AG04449 (cell line): ENCODE measurements at regions not wholly inside any gene's neighbourhood (a gene's known extent, or its start where the extent isn't known, plus 50 kb on each side); places are given as distances from the start of the nearest gene placed in this dataset.

ENCODE experiments used
- CTCF ChIA-PET: fragments of 350-600 bp; formaldehyde crosslinking; extraction: SDS; loops from one replicate; lab custom pipeline; 2021; ENCODE audit warnings: antibody characterized with exemption; lab: Yijun Ruan, JAX
- POLR2A ChIA-PET: fragments of 400-600, 350-600 bp; formaldehyde crosslinking; extraction: SDS; loops from one replicate; lab custom pipeline; 2020; ENCODE audit warnings: antibody characterized with exemption, inconsistent platforms; lab: Yijun Ruan, JAX
- DNase-seq: peaks from one replicate; pipeline ENCODE4 v3.0.0-alpha.2; 2010; ENCODE audit warnings: low read depth, low spot score
- H3K4me3 ChIP-seq: 2 replicates; pipeline ENCODE4 v1.5.1; 2011; ENCODE audit warnings: low read depth, mild to moderate bottlenecking, control low read depth, low read length
- CTCF ChIP-seq: IDR thresholded peaks from one replicate; pipeline ENCODE4 v1.5.1; 2011; ENCODE audit warnings: mild to moderate bottlenecking, moderate library complexity, low read length, control low read depth, inconsistent platforms; ENCODE audit not compliant: insufficient read depth; ENCODE audit errors: missing control alignments

GRCh38 chr7:43038254-43038653 lies 74.2 kb upstream of the HECW1 start:
- ChIA-PET POLR2A (interaction anchor here (1.5 kb wide), 1 partner anchor 106 kb away, joined by 4 read pairs; the partner anchor contains the start of genes MRPL32 and PSMA2), CTCF (no interaction called here)
- no peak for TF ChIP-seq CTCF
- H3K4me3 ChIP-seq, result no peak overlapping the region
- peak; percentile 63 for DNase-seq

- H3K4me3 ChIP-seq, result no peak overlapping the region
- CTCF ChIA-PET, result interaction anchor here (2.5 kb wide), 1 partner anchor 98 kb away, joined by 7 read pairs; no protein-coding TSS in a partner anchor
- TF ChIP-seq CTCF, result no peak
- no peak for DNase-seq
- POLR2A ChIA-PET, result no interaction called here
Observed at GRCh38 chr7:43039346-43039745, 73.1 kb upstream of the HECW1 start.

GRCh38 chr7:43040461-43040860 lies 72.0 kb upstream of the HECW1 start:
- CTCF ChIA-PET, result interaction anchor here (2.5 kb wide), 1 partner anchor 99 kb away, joined by 7 read pairs; no protein-coding TSS in a partner anchor
- POLR2A ChIA-PET, result no interaction called here
- no peak for DNase-seq
- TF ChIP-seq CTCF, result no peak
- no peak overlapping the region for H3K4me3 ChIP-seq

- TF ChIP-seq CTCF, result no peak
- no peak overlapping the region for H3K4me3 ChIP-seq
- ChIA-PET CTCF (interaction anchor here (2.5 kb wide), 1 partner anchor 100 kb away, joined by 7 read pairs; no protein-coding TSS in a partner anchor), POLR2A (no interaction called here)
- DNase-seq, result no peak
Observed at GRCh38 chr7:43041105-43041504, 71.3 kb upstream of the HECW1 start.

- no peak for DNase-seq
- CTCF ChIA-PET, result interaction anchor here (2.5 kb wide), 1 partner anchor 100 kb away, joined by 7 read pairs; no protein-coding TSS in a partner anchor
- H3K4me3 ChIP-seq, result no peak overlapping the region
- TF ChIP-seq CTCF, result no peak
- POLR2A ChIA-PET, result no interaction called here
Observed at GRCh38 chr7:43041724-43042123, 70.7 kb upstream of the HECW1 start.

GRCh38 chr7:43042302-43042701 lies 70.1 kb upstream of the HECW1 start:
- POLR2A ChIA-PET, result no interaction called here

More at GRCh38 chr7:43042302-43042701, 70.1 kb upstream of the HECW1 start:
- DNase-seq, result no peak
- no peak for TF ChIP-seq CTCF
- H3K4me3 ChIP-seq, result no peak overlapping the region
- CTCF ChIA-PET, result interaction anchor here (0.6 to 1.0 kb wide), 2 partner anchors 66 to 219 kb away, joined by 3 read pairs; no protein-coding TSS in a partner anchor
